ENCODE measurements at regions not wholly inside any gene's neighbourhood (a gene's known extent, or its start where the extent isn't known, plus 50 kb on each side); places are given as distances from the start of the nearest gene placed in this dataset.
A peak's percentile ranks its signal among the peaks of the same experiment; 100 is the strongest.

GRCh38 chr3:117848606-117849005 lies 1139.0 kb downstream of the TUSC7 start:
- Histone ChIP-seq H3K4me1 (replicated peaks in 1 of 2) (peaks cover 0 to 22% of the 10 kb centered on the region in 2 donors), H3K36me3 (replicated peaks in 1 of 2) (no peaks in the 10 kb centered on the region), H3K4me3 (no peak overlapping the region), H3K9me3 (replicated peaks in 1 of 3) (no peaks in the 10 kb centered on the region), H3K27me3 (no peaks in the 10 kb centered on the region), H3K27ac (no peak overlapping the region)
- TF ChIP-seq CTCF (IDR thresholded peaks at IDR 0.05) (no peak), POLR2A (IDR thresholded peaks at IDR 0.05) (no peak)
- intact Hi-C loops (cut with DNase I): no loop called here
- no peak for DNase-seq

- DNase-seq: peak in 5 of 7 donors; percentile 15 to 53 (median 34)
- Histone ChIP-seq H3K27me3 (no peaks in the 10 kb centered on the region), H3K4me3 (no peak overlapping the region), H3K4me1 (replicated peaks in 1 of 2) (peaks cover 0 to 17% of the 10 kb centered on the region in 2 donors), H3K9me3 (replicated peaks in 1 of 3) (no peaks in the 10 kb centered on the region), H3K36me3 (replicated peaks in 1 of 2) (no peaks in the 10 kb centered on the region), H3K27ac (peak overlapping the region in 4 of 5 donors; percentile 18 to 70 (median 50))
- TF ChIP-seq POLR2A (IDR thresholded peaks at IDR 0.05) (no peak), CTCF (IDR thresholded peaks at IDR 0.05) (no peak)
- intact Hi-C loops (cut with DNase I): no loop called here
- 59 to 74% (median 65%) methylated on average over 5 of the region's 5 CpGs for WGBS, 4 donors
Observed at GRCh38 chr3:117853923-117854668, 1144.5 kb downstream of the TUSC7 start.

- Histone ChIP-seq H3K4me1 (replicated peaks in 1 of 2) (peaks cover 0 to 11% of the 10 kb centered on the region in 2 donors), H3K36me3 (replicated peaks in 1 of 2) (no peaks in the 10 kb centered on the region), H3K27ac (no peak overlapping the region), H3K4me3 (no peak overlapping the region), H3K9me3 (replicated peaks in 1 of 3) (no peaks in the 10 kb centered on the region), H3K27me3 (no peaks in the 10 kb centered on the region)
- WGBS, 4 donors: 83 to 98% (median 95%) methylated on average over 1 of the region's 1 CpG
- TF ChIP-seq POLR2A (IDR thresholded peaks at IDR 0.05) (no peak), CTCF (IDR thresholded peaks at IDR 0.05) (no peak)
- intact Hi-C loops (cut with DNase I): no loop called here
- no peak for DNase-seq
Observed at GRCh38 chr3:117856354-117856753, 1146.8 kb downstream of the TUSC7 start.

GRCh38 chr3:117863146-117863545 lies 1153.6 kb downstream of the TUSC7 start:
- Histone ChIP-seq H3K4me1 (replicated peaks in 1 of 2) (peaks cover 0 to 9% of the 10 kb centered on the region in 2 donors), H3K27me3 (no peaks in the 10 kb centered on the region), H3K4me3 (no peak overlapping the region), H3K9me3 (replicated peaks in 1 of 3) (no peaks in the 10 kb centered on the region), H3K36me3 (replicated peaks in 1 of 2) (no peaks in the 10 kb centered on the region), H3K27ac (no peak overlapping the region)
- 90 to 96% (median 93%) methylated on average over 2 of the region's 2 CpGs for WGBS, 4 donors
- DNase-seq: no peak
- TF ChIP-seq POLR2A (IDR thresholded peaks at IDR 0.05) (no peak), CTCF (IDR thresholded peaks at IDR 0.05) (no peak)
- intact Hi-C loops (cut with DNase I): no loop called here

Data from adrenal gland (tissue), 9 donors.